ENCODE measurements at regions not wholly inside any gene's neighbourhood (a gene's known extent, or its start where the extent isn't known, plus 50 kb on each side); places are given as distances from the start of the nearest gene placed in this dataset.
A peak's percentile ranks its signal among the peaks of the same experiment; 100 is the strongest.

GRCh38 chr2:175399326-175399725 is 217.8 kb upstream of the ATP5MC3 start:
- H3K27me3 Mint-ChIP-seq: peaks cover 10% of the 10 kb centered on the region
- H3K9me3 Mint-ChIP-seq (ENCODE audit: low read depth): no peaks in the 10 kb centered on the region
- peaks cover 9% of the 10 kb centered on the region for H3K4me1 Mint-ChIP-seq (ENCODE audit: low read depth)
- no peak overlapping the region for H3K27ac Mint-ChIP-seq
- no peaks in the 10 kb centered on the region for H3K36me3 Mint-ChIP-seq (ENCODE audit: insufficient read depth)
- H3K4me3 Mint-ChIP-seq (ENCODE audit: low read depth): no peak overlapping the region
- no peak for TF ChIP-seq CTCF (IDR thresholded peaks at IDR 0.05; ENCODE audit: unreplicated experiment)
- no peak for DNase-seq (ENCODE audit: low spot score, unreplicated experiment)

- H3K36me3 Mint-ChIP-seq (ENCODE audit: insufficient read depth): no peaks in the 10 kb centered on the region
These were observed 217.3 kb upstream of the ATP5MC3 start for GRCh38 chr2:175398848-175399247.

GRCh38 chr2:175396696-175397095 is 215.2 kb upstream of the ATP5MC3 start:
- Mint-ChIP-seq H3K4me1 (ENCODE audit: low read depth) (peaks cover 9% of the 10 kb centered on the region), H3K27ac (no peak overlapping the region), H3K36me3 (ENCODE audit: insufficient read depth) (no peaks in the 10 kb centered on the region), H3K4me3 (ENCODE audit: low read depth) (no peak overlapping the region), H3K9me3 (ENCODE audit: low read depth) (no peaks in the 10 kb centered on the region), H3K27me3 (peaks cover 9% of the 10 kb centered on the region)
- DNase-seq (ENCODE audit: low spot score, unreplicated experiment): no peak
- no peak for TF ChIP-seq CTCF (IDR thresholded peaks at IDR 0.05; ENCODE audit: unreplicated experiment)

More at GRCh38 chr2:175398848-175399247, 217.3 kb upstream of the ATP5MC3 start:
- no peak for TF ChIP-seq CTCF (IDR thresholded peaks at IDR 0.05; ENCODE audit: unreplicated experiment)
- no peak overlapping the region for H3K4me3 Mint-ChIP-seq (ENCODE audit: low read depth)
- peaks cover 9% of the 10 kb centered on the region for H3K4me1 Mint-ChIP-seq (ENCODE audit: low read depth)
- H3K27ac Mint-ChIP-seq: peak overlapping the region; percentile 30
- H3K27me3 Mint-ChIP-seq: peaks cover 9% of the 10 kb centered on the region
- H3K9me3 Mint-ChIP-seq (ENCODE audit: low read depth): no peaks in the 10 kb centered on the region
- DNase-seq (ENCODE audit: low spot score, unreplicated experiment): no peak

GRCh38 chr2:175393851-175394250 is 212.3 kb upstream of the ATP5MC3 start:
- no peak overlapping the region for H3K27ac Mint-ChIP-seq
- TF ChIP-seq CTCF (IDR thresholded peaks at IDR 0.05; ENCODE audit: unreplicated experiment): no peak
- no peak for DNase-seq (ENCODE audit: low spot score, unreplicated experiment)
- no peak overlapping the region for H3K4me3 Mint-ChIP-seq (ENCODE audit: low read depth)
- peaks cover 9% of the 10 kb centered on the region for H3K27me3 Mint-ChIP-seq
- H3K36me3 Mint-ChIP-seq (ENCODE audit: insufficient read depth): no peaks in the 10 kb centered on the region
- no peaks in the 10 kb centered on the region for H3K9me3 Mint-ChIP-seq (ENCODE audit: low read depth)
- H3K4me1 Mint-ChIP-seq (ENCODE audit: low read depth): no peaks in the 10 kb centered on the region

- DNase-seq (ENCODE audit: low spot score, unreplicated experiment): no peak
- peaks cover 8% of the 10 kb centered on the region for H3K36me3 Mint-ChIP-seq (ENCODE audit: insufficient read depth)
- no peaks in the 10 kb centered on the region for H3K27me3 Mint-ChIP-seq
- no peak overlapping the region for H3K4me3 Mint-ChIP-seq (ENCODE audit: low read depth)
- no peak for TF ChIP-seq CTCF (IDR thresholded peaks at IDR 0.05; ENCODE audit: unreplicated experiment)
- no peak overlapping the region for H3K27ac Mint-ChIP-seq
- H3K4me1 Mint-ChIP-seq (ENCODE audit: low read depth): no peaks in the 10 kb centered on the region
- peaks cover 30% of the 10 kb centered on the region for H3K9me3 Mint-ChIP-seq (ENCODE audit: low read depth)
These were observed 201.8 kb upstream of the ATP5MC3 start for GRCh38 chr2:175383286-175383685.

All from progenitor cell of endocrine pancreas (in vitro differentiated cells).